ENCODE measurements at regions not wholly inside any gene's neighbourhood (a gene's known extent, or its start where the extent isn't known, plus 50 kb on each side); places are given as distances from the start of the nearest gene placed in this dataset.

DNA sequence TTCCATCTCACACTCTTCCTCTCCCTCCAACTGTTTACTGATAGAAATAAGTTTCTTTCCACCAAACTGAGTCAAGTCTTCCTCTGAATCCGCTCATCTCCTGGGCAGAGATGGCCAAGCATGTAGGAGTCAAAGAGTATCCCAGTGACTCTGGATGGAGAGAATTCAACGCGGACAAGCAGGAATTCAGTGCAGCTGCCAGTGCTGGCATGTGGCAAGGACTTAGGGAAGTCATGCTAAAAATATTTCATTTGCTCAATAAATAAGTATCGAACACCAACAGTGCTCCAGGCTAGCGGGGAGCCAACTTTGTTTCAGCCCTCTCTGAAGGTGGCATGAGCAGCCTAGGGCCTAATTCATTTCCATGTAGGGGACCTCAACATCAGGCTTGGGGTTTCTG is 351.6 kb upstream of the ZMIZ1 start:
- TF ChIP-seq POLR2AphosphoS5 (IDR thresholded peaks at IDR 0.05; ENCODE audit: borderline replicate concordance, low read depth, low read length) (no peak), EZH2 (IDR thresholded peaks at IDR 0.05) (no peak), FOXP2 (optimal IDR thresholded peaks at IDR 0.05; ENCODE audit: control extremely low read depth, extremely low read length, insufficient read depth) (no peak)

All from SK-N-MC (cell line).